Fibroblast of mammary gland (primary cell): ENCODE measurements at regions not wholly inside any gene's neighbourhood (a gene's known extent, or its start where the extent isn't known, plus 50 kb on each side); places are given as distances from the start of the nearest gene placed in this dataset.

Experiments used
- DNase-seq: peaks from one replicate; pipeline ENCODE4 v3.0.0-alpha.2; 2010; ENCODE audit warnings: low read depth
- H3K4me3 ChIP-seq: 2 replicates; pipeline ENCODE4 v1.5.1; 2011; ENCODE audit warnings: low read depth, mild to moderate bottlenecking, low read length, moderate library complexity; ENCODE audit not compliant: control insufficient read depth
- TF ChIP-seq, protein P1 (sequence below): conservative IDR thresholded peaks from 2 replicates; pipeline ENCODE4 v1.5.1; 2011; ENCODE audit warnings: low read depth, low read length, inconsistent platforms; ENCODE audit not compliant: control insufficient read depth, insufficient read depth

DNA sequence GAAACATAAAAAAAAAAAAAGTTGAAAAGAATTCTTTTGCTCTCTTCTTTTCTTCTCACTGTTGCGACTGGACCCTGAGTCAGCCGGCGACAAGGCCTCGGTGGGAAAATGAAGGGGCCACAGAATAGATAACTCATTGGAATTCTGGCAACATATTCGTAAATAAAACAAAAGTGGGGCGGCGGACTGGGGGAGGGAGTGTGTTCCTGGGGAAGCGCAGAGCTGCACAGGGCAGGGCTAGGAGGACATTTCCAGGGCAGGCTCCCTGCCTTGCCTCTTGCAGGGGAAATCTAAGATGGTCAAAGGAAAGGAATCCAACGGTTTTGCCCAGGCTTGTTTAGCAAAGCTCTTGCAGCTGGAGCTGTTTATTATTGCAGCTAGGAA is 1042.8 kb upstream of the NR2F2 start:
- DNase-seq = no peak
- TF ChIP-seq, protein P1, sequence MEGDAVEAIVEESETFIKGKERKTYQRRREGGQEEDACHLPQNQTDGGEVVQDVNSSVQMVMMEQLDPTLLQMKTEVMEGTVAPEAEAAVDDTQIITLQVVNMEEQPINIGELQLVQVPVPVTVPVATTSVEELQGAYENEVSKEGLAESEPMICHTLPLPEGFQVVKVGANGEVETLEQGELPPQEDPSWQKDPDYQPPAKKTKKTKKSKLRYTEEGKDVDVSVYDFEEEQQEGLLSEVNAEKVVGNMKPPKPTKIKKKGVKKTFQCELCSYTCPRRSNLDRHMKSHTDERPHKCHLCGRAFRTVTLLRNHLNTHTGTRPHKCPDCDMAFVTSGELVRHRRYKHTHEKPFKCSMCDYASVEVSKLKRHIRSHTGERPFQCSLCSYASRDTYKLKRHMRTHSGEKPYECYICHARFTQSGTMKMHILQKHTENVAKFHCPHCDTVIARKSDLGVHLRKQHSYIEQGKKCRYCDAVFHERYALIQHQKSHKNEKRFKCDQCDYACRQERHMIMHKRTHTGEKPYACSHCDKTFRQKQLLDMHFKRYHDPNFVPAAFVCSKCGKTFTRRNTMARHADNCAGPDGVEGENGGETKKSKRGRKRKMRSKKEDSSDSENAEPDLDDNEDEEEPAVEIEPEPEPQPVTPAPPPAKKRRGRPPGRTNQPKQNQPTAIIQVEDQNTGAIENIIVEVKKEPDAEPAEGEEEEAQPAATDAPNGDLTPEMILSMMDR = no peak
- H3K4me3 ChIP-seq = no peak overlapping the region

DNA sequence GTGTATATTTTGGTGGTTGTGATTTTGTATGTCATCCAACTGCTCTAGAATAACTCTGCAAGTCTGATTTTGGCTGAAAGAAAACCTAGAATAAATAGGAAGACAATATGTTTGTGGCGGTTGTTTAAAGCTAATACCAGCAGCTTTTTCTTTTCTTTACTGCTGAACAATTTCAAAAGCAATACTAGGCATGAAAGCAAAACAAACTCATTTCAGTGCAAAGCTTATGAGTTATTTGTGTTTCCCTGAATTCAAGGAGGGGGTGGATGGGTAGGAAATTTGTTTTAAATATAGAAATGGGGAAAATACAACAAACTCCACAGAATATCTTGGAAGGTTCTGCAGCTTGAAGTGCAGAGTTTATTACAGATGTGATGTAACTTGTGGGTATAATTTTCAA is 1041.9 kb upstream of the NR2F2 start:
- H3K4me3 ChIP-seq = no peak overlapping the region
- no peak for DNase-seq
- TF ChIP-seq, protein P1 = no peak

DNA sequence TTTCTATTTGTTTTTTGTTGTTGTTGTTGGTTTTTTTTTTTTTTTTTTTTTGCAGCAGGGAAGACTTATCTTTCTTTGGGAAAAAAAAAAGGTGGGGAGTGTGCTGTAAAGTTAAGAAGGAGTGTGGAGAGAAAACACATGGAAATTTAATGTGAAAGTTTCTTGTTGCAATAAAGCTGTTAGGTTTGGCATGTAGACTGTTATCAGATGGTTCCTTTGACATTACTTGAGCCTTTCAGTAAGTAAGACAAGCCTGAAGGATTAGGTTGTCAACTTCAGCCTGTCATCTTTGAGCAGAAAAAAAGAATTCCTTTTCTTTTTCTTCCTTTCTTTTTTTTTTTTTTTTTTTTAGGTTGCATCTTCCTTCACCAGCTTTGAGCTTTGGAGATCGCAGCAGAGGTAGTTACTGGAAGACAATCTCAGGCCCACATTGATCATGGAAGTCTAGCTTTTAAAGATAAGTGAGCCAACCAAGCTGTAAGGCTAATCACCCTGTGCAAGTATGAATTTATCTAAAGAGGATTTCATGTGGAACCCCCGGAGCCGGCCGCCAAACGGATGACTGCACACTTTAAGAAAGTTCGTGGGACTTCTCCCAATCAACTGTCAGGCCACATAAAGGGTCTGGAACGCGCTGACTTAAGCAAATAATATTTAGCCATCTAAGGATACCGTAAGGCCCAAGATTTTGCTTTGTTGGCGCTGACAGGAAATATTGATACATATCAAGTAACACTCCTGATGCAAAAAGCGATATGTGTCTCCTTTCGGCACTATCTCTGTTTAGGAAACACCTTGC is 1040.1 kb upstream of the NR2F2 start:
- TF ChIP-seq, protein P1 = no peak
- DNase-seq = no peak
- no peak overlapping the region for H3K4me3 ChIP-seq

DNA sequence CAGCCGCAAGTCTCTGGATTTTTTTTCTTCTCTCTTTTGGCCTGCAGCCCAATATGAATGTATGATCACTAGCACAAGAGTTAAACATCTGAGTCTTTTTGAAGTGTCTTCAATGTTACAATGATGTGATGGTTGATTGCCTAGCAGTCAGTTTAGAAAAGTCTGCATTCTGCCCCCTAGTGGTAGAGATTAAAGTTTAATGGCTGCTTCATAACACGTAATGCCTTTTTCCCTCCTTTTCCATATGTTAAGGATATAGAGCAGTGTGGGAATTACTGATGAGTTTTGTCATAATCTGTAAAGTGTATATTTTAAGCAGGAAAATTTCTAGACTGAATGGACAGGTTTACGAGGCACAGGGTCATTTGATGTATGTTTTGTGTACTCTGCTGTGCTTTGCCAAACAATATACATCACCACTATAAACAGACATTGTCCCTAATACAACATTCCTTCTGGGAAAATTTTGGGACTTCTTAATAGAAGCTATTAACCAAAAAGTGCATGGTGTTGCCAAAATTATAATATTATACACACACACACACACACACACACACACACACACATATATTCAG is 1038.5 kb upstream of the NR2F2 start:
- H3K4me3 ChIP-seq = no peak overlapping the region
- peak; percentile 59 for DNase-seq
- TF ChIP-seq, protein P1 = peak; percentile 69

DNA sequence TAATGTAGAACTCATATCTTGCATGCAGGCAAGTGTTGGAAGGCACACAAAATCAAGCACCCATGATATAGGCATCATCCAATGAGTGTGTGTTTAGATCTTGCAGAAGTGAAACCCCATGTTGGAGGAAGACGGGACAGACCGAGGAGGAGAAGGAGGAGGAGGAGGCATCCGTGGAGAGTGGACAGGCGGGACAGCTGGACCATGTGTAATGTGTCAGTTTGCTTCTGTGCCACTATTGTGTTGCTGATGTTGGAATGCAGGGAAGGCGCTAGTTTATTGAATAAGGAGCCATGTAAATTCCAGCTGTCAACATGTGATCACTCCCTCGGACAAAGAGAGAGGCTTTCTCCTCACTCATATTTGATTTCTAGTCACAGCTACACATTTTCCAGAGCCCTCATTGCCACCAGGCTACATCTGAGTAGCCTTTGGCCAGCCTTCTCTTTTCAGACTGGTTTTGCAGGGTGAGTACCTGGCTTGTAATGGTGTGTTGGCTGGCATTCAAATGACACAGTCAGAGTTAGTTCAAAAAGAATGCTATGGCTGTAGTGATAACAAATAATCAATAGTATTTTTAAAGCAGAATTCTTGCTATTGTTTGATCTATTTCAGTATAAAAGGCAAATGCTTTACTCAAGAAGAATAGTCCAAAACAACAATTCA is 1037.6 kb upstream of the NR2F2 start:
- H3K4me3 ChIP-seq = no peak overlapping the region
- TF ChIP-seq, protein P1 = no peak
- no peak for DNase-seq

DNA sequence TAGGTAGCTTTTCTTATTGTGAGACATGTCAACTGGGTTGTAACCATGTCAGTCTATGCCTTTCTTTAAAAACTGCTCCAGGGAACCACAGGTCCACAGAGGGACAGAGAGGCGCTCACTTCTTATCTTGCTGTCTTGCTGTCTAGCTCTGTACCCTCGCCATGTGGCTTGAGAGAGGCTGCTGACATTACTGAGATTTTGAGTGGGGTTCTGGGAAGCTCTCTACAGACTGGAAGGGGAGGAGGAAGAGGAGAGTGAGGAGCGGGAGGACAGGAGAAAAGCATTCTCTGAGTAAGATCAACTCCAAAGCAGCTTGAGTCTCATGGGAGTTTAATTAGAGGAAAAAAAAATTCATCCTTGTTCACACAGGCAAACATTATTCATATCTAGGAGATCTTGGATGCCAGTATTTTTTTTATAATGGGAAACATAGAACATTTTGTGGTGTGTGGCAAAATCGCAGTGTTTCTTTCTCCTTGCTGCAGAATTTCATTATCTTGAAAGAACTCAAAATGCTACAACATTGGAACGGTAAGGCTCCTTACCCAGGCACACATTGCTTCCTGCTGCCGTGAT is 1037.0 kb upstream of the NR2F2 start:
- no peak overlapping the region for H3K4me3 ChIP-seq
- peak; percentile 19 for DNase-seq
- TF ChIP-seq, protein P1 = no peak
